Caco-2 (cell line): ENCODE measurements at regions not wholly inside any gene's neighbourhood (a gene's known extent, or its start where the extent isn't known, plus 50 kb on each side); places are given as distances from the start of the nearest gene placed in this dataset.

Source experiments
- BruUV-seq: library from RNA; stranded (reverse); fragments of 400-500 nt; replicated peaks from 2 replicates; lab custom pipeline; 2021; lab: Mats Ljungman, UMichigan
- CTCF ChIA-PET: fragments of 300-600 bp; sonication (Branson Sonifier 250); formaldehyde crosslinking; loops from one replicate; lab custom pipeline; 2022; ENCODE audit warnings: antibody characterized with exemption; lab: Charles Lee
- POLR2A ChIA-PET: fragments of 300-600 bp; sonication (Branson Sonifier 250); formaldehyde crosslinking; loops from one replicate; lab custom pipeline; 2022; ENCODE audit warnings: antibody characterized with exemption; lab: Charles Lee
- DNase-seq, 2 experiments: peaks; one replicate each; pipeline versions ENCODE4 v3.0.0 to v3.0.0-alpha.2; 2020 to 2022
- H3K27me3 ChIP-seq: replicated peaks from 2 replicates; pipeline ENCODE4 v1.6.0; 2011; ENCODE audit warnings: low read length; ENCODE audit not compliant: control insufficient read depth, insufficient read depth
- H3K36me3 ChIP-seq: 2 replicates; pipeline ENCODE4 v1.5.1; 2011; ENCODE audit warnings: low read length; ENCODE audit not compliant: control insufficient read depth, insufficient read depth
- H3K4me1 ChIP-seq: fragments of 250-450 bp; sonication (Bioruptor Pico); 2 replicates; pipeline ENCODE4 v1.5.1; 2020; ENCODE audit warnings: mild to moderate bottlenecking
- H3K4me3 ChIP-seq: 2 replicates; pipeline ENCODE4 v1.5.1; 2011; ENCODE audit warnings: low read depth, mild to moderate bottlenecking, control low read depth, low read length
- H3K9me3 ChIP-seq: fragments of 250-450 bp; sonication (Bioruptor Pico); 2 replicates; pipeline ENCODE4 v1.5.1; 2020; ENCODE audit warnings: mild to moderate bottlenecking, moderate library complexity
- H3K27ac Mint-ChIP-seq: one replicate; pipeline ENCODE4 v1.8.0; 2022; ENCODE audit warnings: mixed read lengths; ENCODE audit not compliant: unreplicated experiment
- H3K27me3 Mint-ChIP-seq: one replicate; pipeline ENCODE4 v1.8.0; 2022; ENCODE audit warnings: mixed read lengths; ENCODE audit not compliant: insufficient read depth, unreplicated experiment
- H3K36me3 Mint-ChIP-seq: one replicate; pipeline ENCODE4 v1.8.0; 2022; ENCODE audit warnings: mild to moderate bottlenecking, mixed read lengths; ENCODE audit not compliant: insufficient read depth, unreplicated experiment
- H3K4me1 Mint-ChIP-seq: one replicate; pipeline ENCODE4 v1.8.0; 2022; ENCODE audit warnings: low read depth, mixed read lengths; ENCODE audit not compliant: unreplicated experiment
- H3K4me3 Mint-ChIP-seq: one replicate; pipeline ENCODE4 v1.8.0; 2022; ENCODE audit warnings: mild to moderate bottlenecking, moderate library complexity, mixed read lengths; ENCODE audit not compliant: unreplicated experiment
- H3K9me3 Mint-ChIP-seq: one replicate; pipeline ENCODE4 v1.8.0; 2022; ENCODE audit warnings: mixed read lengths; ENCODE audit not compliant: unreplicated experiment
- intact Hi-C: fragments of 100-400 bp; cut with micrococcal nuclease; formaldehyde crosslinking; loops from one replicate; pipeline ENCODE4 v1.10.0; 2022; ENCODE audit not compliant: unreplicated experiment
- TF ChIP-seq, protein P1 (sequence below), 2 experiments: fragments of 200-600 bp in 1 of 2; IDR thresholded peaks; 1 replicate in 1 of 2; 2 replicates in 1 of 2; pipeline versions ENCODE4 v1.5.1 to v1.8.0; 2011 to 2022; ENCODE audit warnings: antibody characterized with exemption in 1 of 2, control low read depth in 1 of 2, inconsistent platforms in 1 of 2, low read depth in 1 of 2, low read length in 1 of 2, mild to moderate bottlenecking in 1 of 2, moderate library complexity in 1 of 2; ENCODE audit not compliant: insufficient read depth in 1 of 2, severe bottlenecking in 1 of 2, unreplicated experiment in 1 of 2

DNA sequence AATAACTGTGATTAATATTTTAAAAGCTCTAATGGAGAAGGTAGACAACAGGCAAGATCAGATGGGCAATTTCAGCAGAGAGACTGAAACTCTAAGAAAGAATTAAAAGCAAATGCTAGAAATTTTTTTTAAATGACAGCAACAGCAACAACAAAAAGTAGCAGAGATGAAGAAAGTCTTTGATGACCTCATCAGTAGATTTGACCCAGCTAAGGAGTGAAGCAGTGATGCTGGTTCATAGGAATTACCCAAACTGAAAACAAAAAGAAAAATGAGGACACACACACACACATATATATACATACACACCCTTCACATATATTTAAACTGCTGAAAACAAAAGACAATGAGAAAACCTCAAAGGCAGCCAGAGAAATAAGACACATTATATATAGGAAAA lies 197.6 kb upstream of the ARID1B start:
- Mint-ChIP-seq H3K9me3 (peaks cover 44% of the 10 kb centered on the region), H3K4me3 (no peak overlapping the region), H3K4me1 (no peaks in the 10 kb centered on the region), H3K27ac (no peak overlapping the region), H3K36me3 (no peaks in the 10 kb centered on the region), H3K27me3 (no peaks in the 10 kb centered on the region)
- BruUV-seq, result no TSS peak
- no peak for DNase-seq
- no peaks in the 10 kb centered on the region for H3K36me3 ChIP-seq
- POLR2A ChIA-PET, result no interaction called here
- H3K4me3 ChIP-seq, result no peak overlapping the region
- no peaks in the 10 kb centered on the region for H3K27me3 ChIP-seq
- intact Hi-C loops, result no loop called here
- H3K9me3 ChIP-seq, result peaks cover 9% of the 10 kb centered on the region
- CTCF ChIA-PET, result no interaction called here
- H3K4me1 ChIP-seq, result no peaks in the 10 kb centered on the region
- TF ChIP-seq, protein P1, sequence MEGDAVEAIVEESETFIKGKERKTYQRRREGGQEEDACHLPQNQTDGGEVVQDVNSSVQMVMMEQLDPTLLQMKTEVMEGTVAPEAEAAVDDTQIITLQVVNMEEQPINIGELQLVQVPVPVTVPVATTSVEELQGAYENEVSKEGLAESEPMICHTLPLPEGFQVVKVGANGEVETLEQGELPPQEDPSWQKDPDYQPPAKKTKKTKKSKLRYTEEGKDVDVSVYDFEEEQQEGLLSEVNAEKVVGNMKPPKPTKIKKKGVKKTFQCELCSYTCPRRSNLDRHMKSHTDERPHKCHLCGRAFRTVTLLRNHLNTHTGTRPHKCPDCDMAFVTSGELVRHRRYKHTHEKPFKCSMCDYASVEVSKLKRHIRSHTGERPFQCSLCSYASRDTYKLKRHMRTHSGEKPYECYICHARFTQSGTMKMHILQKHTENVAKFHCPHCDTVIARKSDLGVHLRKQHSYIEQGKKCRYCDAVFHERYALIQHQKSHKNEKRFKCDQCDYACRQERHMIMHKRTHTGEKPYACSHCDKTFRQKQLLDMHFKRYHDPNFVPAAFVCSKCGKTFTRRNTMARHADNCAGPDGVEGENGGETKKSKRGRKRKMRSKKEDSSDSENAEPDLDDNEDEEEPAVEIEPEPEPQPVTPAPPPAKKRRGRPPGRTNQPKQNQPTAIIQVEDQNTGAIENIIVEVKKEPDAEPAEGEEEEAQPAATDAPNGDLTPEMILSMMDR (IDR thresholded peaks at IDR 0.05; ENCODE audit: insufficient read depth in 1 of 2, low read depth in 1 of 2, low read length in 1 of 2, severe bottlenecking in 1 of 2, unreplicated experiment in 1 of 2), result no peak

DNA sequence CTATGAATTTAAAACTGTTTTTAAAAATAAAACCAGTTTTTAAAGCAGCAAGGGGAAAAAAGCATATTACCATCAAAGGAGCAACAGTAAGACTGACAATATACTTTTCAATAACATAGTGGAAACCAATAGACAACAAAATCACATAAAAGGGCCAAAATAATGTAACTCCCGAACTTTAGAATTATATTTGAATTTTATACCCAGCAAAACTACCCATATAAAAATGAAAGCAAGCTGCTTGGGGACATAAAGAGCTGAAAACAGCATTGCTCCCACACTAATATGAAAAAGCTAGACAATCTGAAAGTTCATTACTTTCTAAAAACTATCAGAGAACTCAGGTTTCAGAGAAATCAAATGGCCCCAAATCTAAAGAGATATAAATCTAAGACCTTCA lies 199.4 kb upstream of the ARID1B start:
- no peak overlapping the region for H3K27ac Mint-ChIP-seq

DNA sequence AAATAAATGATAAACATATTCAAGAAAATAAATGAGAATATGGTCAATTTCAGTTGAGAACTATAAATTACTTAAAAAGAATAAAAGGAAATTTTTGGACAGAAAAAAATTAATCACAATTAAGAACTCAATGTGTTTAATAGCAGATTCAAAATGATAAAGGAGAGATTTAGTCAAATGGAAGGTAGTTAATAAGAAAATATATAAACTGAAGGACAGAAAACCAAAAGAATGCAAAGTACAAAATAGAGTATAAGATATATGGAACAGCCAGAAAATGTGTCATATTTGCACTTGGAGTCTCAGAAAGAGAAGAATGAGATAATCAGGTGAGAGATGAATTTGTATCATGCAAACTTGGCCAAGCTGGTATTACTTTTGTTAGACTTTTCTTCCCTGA lies 201.8 kb upstream of the ARID1B start:
- TF ChIP-seq, protein P1 (IDR thresholded peaks at IDR 0.05; ENCODE audit: insufficient read depth in 1 of 2, low read depth in 1 of 2, low read length in 1 of 2, severe bottlenecking in 1 of 2, unreplicated experiment in 1 of 2), result no peak
- no TSS peak for BruUV-seq
- intact Hi-C loops, result no loop called here
- Mint-ChIP-seq H3K36me3 (no peaks in the 10 kb centered on the region), H3K27ac (no peak overlapping the region), H3K9me3 (peaks cover 46% of the 10 kb centered on the region), H3K4me3 (no peak overlapping the region), H3K27me3 (no peaks in the 10 kb centered on the region), H3K4me1 (no peaks in the 10 kb centered on the region)
- POLR2A ChIA-PET, result no interaction called here
- CTCF ChIA-PET, result no interaction called here
- H3K4me3 ChIP-seq, result no peak overlapping the region
- no peaks in the 10 kb centered on the region for H3K4me1 ChIP-seq
- H3K36me3 ChIP-seq, result no peaks in the 10 kb centered on the region
- H3K9me3 ChIP-seq, result peaks cover 9% of the 10 kb centered on the region
- no peak for DNase-seq
- no peaks in the 10 kb centered on the region for H3K27me3 ChIP-seq

More for the DNA sequence above, 199.4 kb upstream of the ARID1B start:
- Histone ChIP-seq H3K4me1 (no peaks in the 10 kb centered on the region), H3K4me3 (no peak overlapping the region), H3K27me3 (no peaks in the 10 kb centered on the region), H3K36me3 (no peaks in the 10 kb centered on the region), H3K9me3 (peaks cover 9% of the 10 kb centered on the region)
- CTCF ChIA-PET, result no interaction called here
- POLR2A ChIA-PET, result no interaction called here
- H3K9me3 Mint-ChIP-seq, result peaks cover 46% of the 10 kb centered on the region
- H3K27me3 Mint-ChIP-seq, result no peaks in the 10 kb centered on the region
- TF ChIP-seq, protein P1 (IDR thresholded peaks at IDR 0.05; ENCODE audit: insufficient read depth in 1 of 2, low read depth in 1 of 2, low read length in 1 of 2, severe bottlenecking in 1 of 2, unreplicated experiment in 1 of 2), result no peak
- BruUV-seq, result no TSS peak
- H3K36me3 Mint-ChIP-seq, result no peaks in the 10 kb centered on the region
- no peak overlapping the region for H3K4me3 Mint-ChIP-seq
- H3K4me1 Mint-ChIP-seq, result no peaks in the 10 kb centered on the region
- intact Hi-C loops, result no loop called here
- DNase-seq, result no peak
